ENCODE measurements at regions not wholly inside any gene's neighbourhood (a gene's known extent, or its start where the extent isn't known, plus 50 kb on each side); places are given as distances from the start of the nearest gene placed in this dataset.

DNA sequence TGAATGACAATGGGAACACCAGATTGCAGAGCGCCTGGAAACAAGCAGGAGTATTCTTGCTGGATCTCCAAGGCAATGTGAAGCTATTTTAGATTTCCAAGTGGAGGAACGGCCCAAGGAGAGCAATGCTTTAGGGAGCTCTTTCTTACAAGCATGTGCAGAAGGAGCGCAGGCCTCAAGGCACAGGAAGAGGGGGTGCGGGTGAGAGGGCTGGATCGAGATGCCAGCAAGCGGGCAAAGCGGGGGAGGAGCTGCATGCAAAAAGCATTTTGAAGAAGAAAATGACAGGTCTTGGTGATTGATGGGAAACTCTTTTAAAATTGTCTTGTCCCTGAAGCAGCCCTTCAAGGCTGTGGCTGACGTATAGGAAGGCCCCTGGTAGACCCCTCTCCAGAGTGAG, 171.9 kb downstream of the QRSL1 start:
- ChIA-PET POLR2A (no interaction called here), CTCF (no interaction called here), RAD21 (ENCODE audit: low non-redundant PET in 1 of 2, low total read pairs in 2 of 2, uncharacterized antibody in 2 of 2, unreplicated experiment in 2 of 2) (no interaction called here)
- no peak overlapping the region for H2AFZ ChIP-seq (ENCODE audit: low read depth, low read length, poor library complexity, severe bottlenecking)
- no peaks in the 10 kb centered on the region for H3K27me3 ChIP-seq (ENCODE audit: insufficient read depth, low read length)
- no peaks in the 10 kb centered on the region for H3K79me2 ChIP-seq (ENCODE audit: insufficient read depth, low read length)
- no peak overlapping the region for H3K27ac ChIP-seq (ENCODE audit: low read depth, low read length)
- no peaks in the 10 kb centered on the region for H4K20me1 ChIP-seq (ENCODE audit: insufficient read depth)
- DNase-seq (ENCODE audit: low read depth, low spot score), result no peak
- no peak overlapping the region for H3K4me2 ChIP-seq (ENCODE audit: low read length)
- intact Hi-C loops (cut with micrococcal nuclease), result no loop called here
- H3K9me3 ChIP-seq (ENCODE audit: control insufficient read depth in 1 of 2, insufficient read depth in 1 of 2, low read depth in 1 of 2, low read length in 2 of 2), result no peaks in the 10 kb centered on the region
- no TSS peak for BruUV-seq (replicated peaks)
- TF ChIP-seq ZFX (IDR thresholded peaks at IDR 0.05) (no peak), ZBTB33 (IDR thresholded peaks at IDR 0.05; ENCODE audit: extremely low read depth, insufficient replicate concordance, low read length) (no peak), ZNF274 (IDR thresholded peaks at IDR 0.05; ENCODE audit: low read depth, low read length) (no peak), SP1 (IDR thresholded peaks at IDR 0.05; ENCODE audit: low read depth) (no peak), POLR2A (IDR thresholded peaks at IDR 0.05; ENCODE audit: borderline replicate concordance, extremely low read depth, insufficient read depth, insufficient read length) (no peak)
- H3K9ac ChIP-seq (ENCODE audit: low read length), result no peak overlapping the region
- H3K36me3 ChIP-seq (ENCODE audit: control insufficient read depth in 1 of 2, insufficient read depth in 2 of 2, low read length in 2 of 2), result no peaks in the 10 kb centered on the region
- H3K4me1 ChIP-seq (ENCODE audit: control insufficient read depth in 1 of 2, insufficient read depth in 2 of 2, low read length in 2 of 2), result peaks cover 4 to 7% of the 10 kb centered on the region in 2 experiments; a peak in 3 of 4 replicates
- H3K9me2 ChIP-seq (ENCODE audit: insufficient read depth), result no peaks in the 10 kb centered on the region
- no peak for ATAC-seq
- no peak overlapping the region for H3K4me3 ChIP-seq (replicated peaks in 1 of 2; ENCODE audit: low read depth in 1 of 2, low read length in 2 of 2)

DNA sequence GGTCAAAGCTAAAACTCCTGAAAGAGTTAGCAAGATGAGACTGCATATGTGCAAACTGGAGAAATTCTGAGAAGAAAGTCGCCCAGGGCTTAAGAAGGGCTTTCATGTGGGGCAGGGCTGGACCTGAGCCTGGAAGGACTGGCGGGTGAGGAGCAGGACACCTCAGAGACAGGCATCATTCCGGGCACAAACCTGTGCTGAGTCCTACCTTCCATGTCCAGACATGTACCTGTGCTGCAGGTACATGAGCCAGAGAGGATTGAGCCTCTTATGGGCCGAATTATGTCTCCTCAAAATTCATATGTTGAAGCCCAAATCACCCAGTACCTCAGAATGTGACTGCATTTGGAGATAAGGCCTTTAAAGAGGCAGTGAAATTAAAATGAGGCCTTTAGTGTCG, 171.0 kb downstream of the QRSL1 start:
- no peak for TF ChIP-seq ELF1 (IDR thresholded peaks at IDR 0.05; ENCODE audit: borderline replicate concordance, low read depth)
- no peak for TF ChIP-seq RAD21 (IDR thresholded peaks at IDR 0.05; ENCODE audit: low read depth)
- no peak for TF ChIP-seq ZNF274 (IDR thresholded peaks at IDR 0.05; ENCODE audit: low read depth, low read length)
- no peak for TF ChIP-seq CBX3 (IDR thresholded peaks at IDR 0.05; ENCODE audit: low read depth)
- no peak for TF ChIP-seq FOSL1 (IDR thresholded peaks at IDR 0.05; ENCODE audit: low read depth)
- TF ChIP-seq SRF (IDR thresholded peaks at IDR 0.05; ENCODE audit: low read depth), result no peak
- no peak for TF ChIP-seq CEBPB (IDR thresholded peaks at IDR 0.05; ENCODE audit: low read depth)
- TF ChIP-seq MAX (IDR thresholded peaks at IDR 0.05), result no peak
- no peak for TF ChIP-seq REST (IDR thresholded peaks at IDR 0.05; ENCODE audit: low read depth)
- Histone ChIP-seq H3K9me2 (ENCODE audit: insufficient read depth) (no peaks in the 10 kb centered on the region), H4K20me1 (ENCODE audit: insufficient read depth) (no peaks in the 10 kb centered on the region), H3K79me2 (ENCODE audit: insufficient read depth, low read length) (no peaks in the 10 kb centered on the region), H3K4me3 (replicated peaks in 1 of 2; ENCODE audit: low read depth in 1 of 2, low read length in 2 of 2) (no peak overlapping the region), H3K27ac (ENCODE audit: low read depth, low read length) (no peak overlapping the region), H3K36me3 (ENCODE audit: control insufficient read depth in 1 of 2, insufficient read depth in 2 of 2, low read length in 2 of 2) (no peaks in the 10 kb centered on the region), H2AFZ (ENCODE audit: low read depth, low read length, poor library complexity, severe bottlenecking) (no peak overlapping the region), H3K4me2 (ENCODE audit: low read length) (no peak overlapping the region), H3K9ac (ENCODE audit: low read length) (no peak overlapping the region), H3K9me3 (ENCODE audit: control insufficient read depth in 1 of 2, insufficient read depth in 1 of 2, low read depth in 1 of 2, low read length in 2 of 2) (no peaks in the 10 kb centered on the region), H3K27me3 (ENCODE audit: insufficient read depth, low read length) (no peaks in the 10 kb centered on the region), H3K4me1 (ENCODE audit: control insufficient read depth in 1 of 2, insufficient read depth in 2 of 2, low read length in 2 of 2) (peaks cover 4 to 7% of the 10 kb centered on the region in 2 experiments; a peak in 3 of 4 replicates)
- RAD21 ChIA-PET (ENCODE audit: low non-redundant PET in 1 of 2, low total read pairs in 2 of 2, uncharacterized antibody in 2 of 2, unreplicated experiment in 2 of 2), result no interaction called here
- POLR2A ChIA-PET, result no interaction called here
- CTCF ChIA-PET, result no interaction called here
- DNase-seq (ENCODE audit: low read depth, low spot score) (no peak), ATAC-seq (no peak)
- no TSS peak for BruUV-seq (replicated peaks)
- intact Hi-C loops (cut with micrococcal nuclease), result no loop called here
